GM19372 (cell line): ENCODE measurements at regions not wholly inside any gene's neighbourhood (a gene's known extent, or its start where the extent isn't known, plus 50 kb on each side); places are given as distances from the start of the nearest gene placed in this dataset.

Source experiments
- ATAC-seq: cut with Tn5 transposase; IDR thresholded peaks from one replicate; pipeline ENCODE4 v1.9.1; 2021; ENCODE audit warnings: mild to moderate bottlenecking, low read depth, moderate library complexity; ENCODE audit not compliant: unreplicated experiment

DNA sequence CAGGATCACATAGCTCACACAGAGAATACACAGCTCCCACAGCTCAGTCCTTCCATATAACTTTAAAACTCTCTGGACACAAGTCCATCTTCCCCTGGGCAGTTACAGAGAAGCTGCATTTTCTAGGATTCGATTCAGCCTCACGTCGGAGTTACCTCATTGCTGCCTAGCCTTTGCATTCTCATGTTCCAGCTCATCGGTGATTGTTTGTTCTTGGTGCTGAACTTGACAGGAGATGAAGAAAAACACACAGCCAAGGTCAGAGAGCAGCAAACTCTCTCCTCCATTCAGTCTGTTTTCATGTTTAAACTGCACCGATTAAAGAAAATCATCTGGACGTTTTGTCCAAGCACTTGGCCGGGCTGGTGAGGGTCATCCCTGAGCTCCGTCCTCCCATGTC lies 375.5 kb upstream of the CFAP20DC start:
- no peak for ATAC-seq

DNA sequence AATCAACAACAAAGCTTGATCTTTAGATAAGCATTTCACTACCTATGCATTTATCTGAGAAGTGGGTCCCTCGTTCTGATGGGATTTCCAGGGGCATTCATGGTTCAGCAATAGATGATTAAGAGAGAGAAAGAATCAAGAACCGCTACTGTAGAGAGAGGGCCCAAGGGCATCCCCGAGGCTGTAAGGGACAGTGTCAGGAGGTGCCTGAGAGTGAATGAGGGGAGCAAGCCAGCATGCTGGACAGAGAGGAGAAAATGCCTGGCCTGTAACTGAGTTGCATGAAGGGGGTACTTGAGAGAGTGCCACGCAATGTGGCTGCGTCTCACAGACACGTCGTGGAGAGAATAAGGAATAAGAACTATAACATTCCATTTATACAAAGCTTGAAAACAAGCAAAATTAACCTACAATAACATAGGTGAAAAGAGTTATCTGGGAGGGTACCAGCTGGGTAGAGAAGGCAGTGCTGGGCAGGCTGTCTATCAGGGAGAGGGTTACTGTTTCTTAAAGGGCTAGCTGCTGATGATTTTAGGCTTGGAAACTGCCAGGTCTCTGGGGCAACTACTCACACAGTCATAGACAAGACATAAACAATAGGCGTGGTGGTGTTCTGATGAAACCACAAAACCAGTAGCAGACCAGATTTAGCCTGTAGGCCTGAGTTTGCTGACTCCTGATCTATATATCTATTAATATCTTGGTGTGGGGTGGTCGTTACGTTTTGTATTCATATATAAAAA lies 374.6 kb upstream of the CFAP20DC start:
- no peak for ATAC-seq

DNA sequence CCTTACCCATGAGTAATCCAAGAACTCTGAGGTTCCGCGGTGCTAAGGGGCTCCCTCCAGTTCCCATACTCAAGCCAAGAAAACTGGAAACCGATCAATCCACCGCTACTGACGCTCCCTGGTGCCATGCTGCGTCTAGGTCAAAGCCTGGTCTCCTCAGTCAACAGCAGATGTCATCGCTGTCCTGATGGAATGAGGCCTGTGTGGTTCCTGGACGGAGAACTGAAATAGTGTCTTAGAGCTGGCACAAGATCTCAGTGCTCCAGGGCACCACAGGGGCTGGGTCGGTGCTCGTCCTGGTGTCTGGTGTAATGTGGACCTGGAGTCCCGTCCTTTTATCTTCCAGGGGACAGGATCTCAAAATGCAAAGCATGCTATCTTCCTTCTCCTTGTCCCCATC lies 373.9 kb upstream of the CFAP20DC start:
- no peak for ATAC-seq

DNA sequence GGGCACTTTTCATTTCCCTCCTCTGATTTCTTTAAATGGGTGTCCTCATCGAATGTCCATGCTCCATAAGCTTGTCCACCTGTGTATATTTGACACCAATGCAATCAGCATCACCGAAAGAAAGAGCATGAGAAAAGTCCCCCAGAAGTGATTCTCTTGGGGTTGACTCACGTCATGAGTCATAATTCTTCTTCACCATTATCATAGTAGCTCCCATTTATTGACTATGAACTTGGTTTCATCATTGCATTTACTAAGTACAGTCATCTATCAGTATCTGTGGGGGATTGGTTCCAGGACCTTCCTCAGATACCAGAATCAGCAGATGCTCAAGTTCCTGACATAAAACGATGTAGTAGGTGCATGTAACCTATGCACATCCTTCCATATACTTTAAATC lies 372.5 kb upstream of the CFAP20DC start:
- ATAC-seq = no peak

DNA sequence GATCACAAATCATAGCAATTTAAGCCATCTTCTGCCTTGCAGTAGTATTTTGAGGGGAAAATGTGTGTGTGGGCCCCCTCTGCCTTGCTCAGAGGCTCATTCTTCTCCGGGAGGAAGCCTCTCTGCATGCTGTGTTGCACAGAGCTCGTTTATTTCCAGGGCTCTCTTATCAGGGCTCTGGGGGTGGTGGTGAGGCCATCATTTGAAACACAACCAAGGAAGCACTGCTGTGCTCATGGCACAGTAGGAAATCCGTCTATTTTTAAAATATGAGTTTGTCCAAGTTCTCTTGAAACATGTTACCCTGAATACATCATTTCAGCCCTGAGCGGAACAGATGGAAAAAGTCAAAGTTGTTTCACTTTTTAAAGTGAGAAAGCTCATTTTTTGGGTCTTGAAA lies 369.0 kb upstream of the CFAP20DC start:
- no peak for ATAC-seq

GRCh38 chr3:59412516-59412915 lies 362.7 kb upstream of the CFAP20DC start:
- ATAC-seq = no peak

GRCh38 chr3:59411694-59412093 lies 361.9 kb upstream of the CFAP20DC start:
- no peak for ATAC-seq

DNA sequence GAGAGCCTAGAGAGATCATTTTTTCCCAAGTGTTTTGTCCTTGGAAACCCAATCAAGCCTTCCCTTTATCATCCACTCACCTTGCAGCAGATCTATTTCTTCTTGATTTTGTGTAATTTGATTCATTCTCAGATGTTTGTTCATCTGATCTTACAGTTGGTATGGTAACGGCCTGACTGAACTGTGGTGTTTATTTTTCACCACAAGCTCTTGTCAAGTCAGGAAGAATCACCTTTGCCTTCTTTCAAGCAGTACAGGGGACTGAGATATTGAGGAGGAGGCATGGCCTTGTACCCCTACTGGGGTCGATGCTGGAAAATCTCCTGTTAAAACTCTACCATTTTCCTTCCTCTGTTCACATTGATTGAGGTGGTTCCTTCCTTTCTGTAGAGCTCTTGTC lies 361.4 kb upstream of the CFAP20DC start:
- no peak for ATAC-seq

- ATAC-seq = no peak
Measured at GRCh38 chr3:59408047-59408624, 358.3 kb upstream of the CFAP20DC start.

DNA sequence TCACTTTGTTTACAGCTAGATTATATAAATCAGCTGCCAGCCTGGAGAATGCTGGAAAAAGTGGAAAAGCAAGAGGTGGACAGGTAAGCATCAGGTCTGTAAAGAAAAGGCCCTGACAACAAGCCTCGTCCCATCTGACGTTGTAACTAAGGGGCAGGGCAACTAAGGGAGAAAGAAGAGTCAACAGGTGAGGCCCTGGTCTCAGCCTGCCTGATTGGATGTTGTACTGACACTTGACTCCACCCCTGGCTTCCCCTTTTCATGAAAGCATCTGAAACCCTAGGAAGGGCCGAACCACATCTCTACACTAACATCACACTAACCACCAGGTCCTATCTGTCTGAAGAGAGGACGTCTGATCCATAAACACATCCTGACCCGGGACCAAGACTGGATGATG lies 357.6 kb upstream of the CFAP20DC start:
- ATAC-seq = no peak

DNA sequence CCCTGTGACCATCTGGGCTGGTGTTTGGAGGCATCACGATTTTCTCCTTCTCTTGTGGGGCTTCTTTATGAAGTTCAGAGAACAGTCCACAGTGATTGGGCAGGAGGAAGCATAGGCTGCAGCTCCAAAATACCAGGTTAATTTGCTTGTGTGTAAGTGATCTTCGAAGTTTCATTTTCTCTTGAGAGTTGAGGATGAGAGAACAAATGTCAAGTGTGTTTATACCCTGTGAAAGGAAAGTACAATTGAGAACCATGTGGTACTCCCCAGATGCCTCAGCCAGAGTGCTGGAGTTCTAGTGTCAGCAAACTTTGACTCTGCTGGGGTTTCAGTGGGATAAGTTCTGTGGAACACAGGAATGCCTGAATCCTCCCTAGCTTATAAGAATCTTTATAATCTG lies 357.1 kb upstream of the CFAP20DC start:
- ATAC-seq = peak; percentile 66

GRCh38 chr3:59404851-59405250 lies 355.0 kb upstream of the CFAP20DC start:
- no peak for ATAC-seq

DNA sequence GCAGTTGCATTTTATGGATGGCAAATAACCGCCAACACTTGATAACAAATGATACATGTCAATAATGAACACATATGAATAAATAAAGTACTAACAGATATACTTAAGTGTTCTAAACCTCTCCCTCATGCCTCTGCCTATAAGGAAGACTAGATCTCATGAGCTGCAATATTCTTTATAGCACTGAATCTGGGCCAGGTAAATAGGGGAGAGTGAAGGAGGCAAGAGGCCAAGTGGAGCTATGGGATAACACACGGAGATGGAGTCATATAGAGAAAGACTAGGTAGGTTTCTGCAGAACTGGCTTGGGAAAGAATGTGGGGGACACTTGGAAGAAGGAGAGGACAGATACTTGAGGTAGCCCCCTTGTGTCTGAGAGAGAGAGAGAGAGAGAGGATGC lies 354.2 kb upstream of the CFAP20DC start:
- ATAC-seq = no peak

DNA sequence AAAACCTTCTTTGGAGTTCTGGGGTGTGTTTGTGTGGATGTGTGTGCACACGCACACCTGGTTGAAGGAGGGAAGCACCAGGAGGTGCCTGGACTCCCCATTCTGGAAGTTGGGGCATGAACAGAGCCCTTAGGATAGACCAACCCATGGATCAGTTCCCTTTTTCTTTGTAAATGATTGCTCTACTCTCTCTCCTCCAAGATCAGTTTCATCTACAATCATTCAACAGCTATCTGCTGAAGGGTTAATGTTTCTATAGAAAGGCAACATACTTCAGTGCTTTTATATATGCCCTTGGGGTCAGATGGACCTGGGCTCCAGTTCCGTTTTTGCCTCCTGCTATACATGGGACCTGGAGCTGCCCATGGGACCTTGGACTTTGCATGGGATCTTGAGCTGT lies 352.1 kb upstream of the CFAP20DC start:
- ATAC-seq = no peak

- ATAC-seq = no peak
Measured at GRCh38 chr3:59392116-59392515, 342.3 kb upstream of the CFAP20DC start.

GRCh38 chr3:59391131-59391530 lies 341.3 kb upstream of the CFAP20DC start:
- ATAC-seq = no peak

- ATAC-seq = peak; percentile 40
Measured at GRCh38 chr3:59388555-59389270, 338.9 kb upstream of the CFAP20DC start.

DNA sequence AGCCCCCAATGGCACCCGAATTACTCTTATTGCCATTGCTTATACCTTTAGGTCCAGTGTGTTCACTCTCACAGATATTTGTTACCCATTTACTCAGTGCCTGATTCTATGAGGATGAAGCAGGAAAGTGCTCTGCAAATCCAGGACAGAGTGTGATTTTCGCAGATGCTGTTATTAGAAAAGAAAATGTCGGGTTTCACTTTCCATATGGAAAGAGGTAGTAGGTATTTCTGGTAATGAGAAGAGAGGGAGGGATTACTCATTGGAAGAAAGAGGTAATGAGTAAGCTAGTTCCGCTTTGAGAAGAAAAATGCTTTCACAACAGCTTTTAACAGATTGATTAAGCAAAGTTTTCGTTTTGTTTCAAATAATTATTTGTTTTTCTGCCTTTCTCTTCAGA lies 336.3 kb upstream of the CFAP20DC start:
- peak; percentile 67 for ATAC-seq

- ATAC-seq = no peak
Measured at GRCh38 chr3:59385547-59385946, 335.7 kb upstream of the CFAP20DC start.

GRCh38 chr3:59381282-59381681 lies 331.5 kb upstream of the CFAP20DC start:
- ATAC-seq = peak; percentile 46

- no peak for ATAC-seq
Measured at GRCh38 chr3:59380146-59380545, 330.3 kb upstream of the CFAP20DC start.

- ATAC-seq = peak; percentile 100
Measured at GRCh38 chr3:59374818-59375211, 325.0 kb upstream of the CFAP20DC start.
